Endodermal cell (in vitro differentiated cells): ENCODE measurements at regions not wholly inside any gene's neighbourhood (a gene's known extent, or its start where the extent isn't known, plus 50 kb on each side); places are given as distances from the start of the nearest gene placed in this dataset.

Experiments
- DNase-seq: peaks from one replicate; pipeline ENCODE4 v3.0.0-alpha.2; 2017
- H3K27ac ChIP-seq: 2 replicates; pipeline ENCODE4 v1.5.1; 2013; ENCODE audit warnings: mild to moderate bottlenecking, low read depth, low read length, moderate library complexity
- H3K27me3 ChIP-seq: 2 replicates; pipeline ENCODE4 v1.6.1; 2013; ENCODE audit warnings: mild to moderate bottlenecking, low read length, moderate library complexity; ENCODE audit not compliant: insufficient read depth, control insufficient read depth, poor library complexity, severe bottlenecking
- H3K36me3 ChIP-seq: 2 replicates; pipeline ENCODE4 v1.7.0; 2013; ENCODE audit warnings: mild to moderate bottlenecking, low read length, moderate library complexity; ENCODE audit not compliant: control insufficient read depth, insufficient read depth
- H3K4me1 ChIP-seq: one replicate; pipeline ENCODE4 v1.7.0; 2013; ENCODE audit warnings: low read length; ENCODE audit not compliant: control insufficient read depth, insufficient read depth
- H3K4me3 ChIP-seq: 2 replicates; pipeline ENCODE4 v1.5.1; 2013; ENCODE audit warnings: mild to moderate bottlenecking, low read length, moderate library complexity
- H3K9ac ChIP-seq: 2 replicates; pipeline ENCODE4 v1.6.1; 2013; ENCODE audit warnings: mild to moderate bottlenecking, low read length, moderate library complexity; ENCODE audit not compliant: poor library complexity, severe bottlenecking; ENCODE audit errors: extremely low read depth
- H3K9me3 ChIP-seq: 2 replicates; pipeline ENCODE4 v1.6.1; 2013; ENCODE audit warnings: mild to moderate bottlenecking, low read length, moderate library complexity; ENCODE audit not compliant: control insufficient read depth
- H3K27ac Mint-ChIP-seq: 2 replicates; pipeline ENCODE4 v1.8.0; 2020; ENCODE audit warnings: mixed read lengths
- H3K27me3 Mint-ChIP-seq: 2 replicates; pipeline ENCODE4 v1.8.0; 2021; ENCODE audit warnings: mild to moderate bottlenecking, mixed read lengths; ENCODE audit not compliant: insufficient read depth
- H3K36me3 Mint-ChIP-seq: 2 replicates; pipeline ENCODE4 v1.8.0; 2020; ENCODE audit warnings: low read depth, mixed read lengths
- H3K4me1 Mint-ChIP-seq: 2 replicates; pipeline ENCODE4 v1.8.0; 2020; ENCODE audit warnings: mixed read lengths
- H3K4me3 Mint-ChIP-seq: 2 replicates; pipeline ENCODE4 v1.8.0; 2020; ENCODE audit warnings: mild to moderate bottlenecking, moderate library complexity, mixed read lengths
- H3K9me3 Mint-ChIP-seq: 2 replicates; pipeline ENCODE4 v1.8.0; 2020; ENCODE audit warnings: mild to moderate bottlenecking, mixed read lengths
- WGBS, 2 experiments: methylation state at CpG; one replicate each; pipeline versions ENCODE4 v1.1.5 to v1.1.7; 2013; ENCODE audit warnings: missing lambda C conversion rate in 2 of 2, mixed read lengths in 1 of 2; ENCODE audit not compliant: insufficient coverage in 1 of 2, insufficient read length in 1 of 2; 5-methylcytosine and 5-hydroxymethylcytosine counted together
- TF ChIP-seq, protein P1 (sequence below): fragments of 200-600 bp; sonication (generic); conservative IDR thresholded peaks from 2 replicates; pipeline ENCODE4 v1.5.0; 2021; ENCODE audit warnings: antibody characterized with exemption, mild to moderate bottlenecking

DNA sequence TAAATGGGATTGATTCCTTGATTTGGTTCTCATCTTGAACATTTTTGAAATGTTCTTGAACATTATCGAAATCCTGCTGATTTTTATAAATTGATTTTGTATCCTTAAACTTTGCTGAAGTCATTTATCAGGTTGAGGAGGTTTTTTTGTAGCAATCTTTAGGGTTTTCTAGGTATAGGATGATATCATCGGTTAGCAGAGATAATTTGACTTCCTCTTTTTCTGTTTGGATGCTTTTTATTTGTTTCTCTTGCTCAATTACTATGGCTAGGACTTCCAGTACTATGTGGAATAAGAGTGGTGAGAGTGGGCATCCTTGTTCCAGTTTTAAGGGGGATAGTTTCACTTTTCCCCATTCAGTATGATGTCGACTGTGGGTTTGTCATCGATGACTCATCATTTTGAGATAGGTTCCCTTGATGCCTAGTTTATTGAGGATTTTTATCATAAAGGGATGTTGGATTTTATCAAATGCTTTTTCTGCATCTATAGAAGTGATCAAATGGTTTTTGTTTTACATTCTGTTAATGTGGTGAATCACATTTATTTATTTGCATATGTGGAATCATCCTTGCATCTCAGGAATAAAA, 201.5 kb upstream of the ZSWIM2 start:
- Histone ChIP-seq H3K9me3 (no peaks in the 10 kb centered on the region), H3K36me3 (no peaks in the 10 kb centered on the region), H3K27ac (no peak overlapping the region), H3K9ac (no peak overlapping the region), H3K4me1 (no peaks in the 10 kb centered on the region), H3K4me3 (no peak overlapping the region), H3K27me3 (no peaks in the 10 kb centered on the region)
- Mint-ChIP-seq H3K4me1 (no peaks in the 10 kb centered on the region), H3K27ac (no peak overlapping the region), H3K9me3 (no peaks in the 10 kb centered on the region), H3K36me3 (no peaks in the 10 kb centered on the region), H3K4me3 (no peak overlapping the region), H3K27me3 (no peaks in the 10 kb centered on the region)
- WGBS, 2 experiments: 87 to 95% methylated on average over 4 of the region's 4 CpGs
- TF ChIP-seq, protein P1, sequence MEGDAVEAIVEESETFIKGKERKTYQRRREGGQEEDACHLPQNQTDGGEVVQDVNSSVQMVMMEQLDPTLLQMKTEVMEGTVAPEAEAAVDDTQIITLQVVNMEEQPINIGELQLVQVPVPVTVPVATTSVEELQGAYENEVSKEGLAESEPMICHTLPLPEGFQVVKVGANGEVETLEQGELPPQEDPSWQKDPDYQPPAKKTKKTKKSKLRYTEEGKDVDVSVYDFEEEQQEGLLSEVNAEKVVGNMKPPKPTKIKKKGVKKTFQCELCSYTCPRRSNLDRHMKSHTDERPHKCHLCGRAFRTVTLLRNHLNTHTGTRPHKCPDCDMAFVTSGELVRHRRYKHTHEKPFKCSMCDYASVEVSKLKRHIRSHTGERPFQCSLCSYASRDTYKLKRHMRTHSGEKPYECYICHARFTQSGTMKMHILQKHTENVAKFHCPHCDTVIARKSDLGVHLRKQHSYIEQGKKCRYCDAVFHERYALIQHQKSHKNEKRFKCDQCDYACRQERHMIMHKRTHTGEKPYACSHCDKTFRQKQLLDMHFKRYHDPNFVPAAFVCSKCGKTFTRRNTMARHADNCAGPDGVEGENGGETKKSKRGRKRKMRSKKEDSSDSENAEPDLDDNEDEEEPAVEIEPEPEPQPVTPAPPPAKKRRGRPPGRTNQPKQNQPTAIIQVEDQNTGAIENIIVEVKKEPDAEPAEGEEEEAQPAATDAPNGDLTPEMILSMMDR: no peak
- DNase-seq: no peak

DNA sequence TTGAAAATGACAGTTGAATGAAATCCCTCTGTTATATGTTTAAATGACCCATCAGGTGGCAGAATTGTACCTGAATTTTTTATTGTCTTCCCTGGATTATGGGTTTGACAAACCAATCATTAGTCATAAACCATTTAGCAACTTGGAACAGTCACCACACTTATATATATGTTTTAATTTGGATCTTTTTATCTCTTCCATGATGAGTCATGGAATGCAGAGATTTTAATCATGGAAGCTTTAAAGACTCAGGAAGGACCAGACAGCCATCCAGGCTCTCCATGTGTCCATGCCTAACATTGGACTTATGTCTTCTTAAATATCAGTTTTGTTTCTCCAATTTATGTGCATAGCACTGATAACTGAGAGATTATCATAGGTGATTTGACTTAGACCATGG, 188.3 kb upstream of the ZSWIM2 start:
- Histone ChIP-seq H3K4me1 (no peaks in the 10 kb centered on the region), H3K9me3 (peaks cover 7% of the 10 kb centered on the region), H3K27me3 (no peaks in the 10 kb centered on the region), H3K36me3 (no peaks in the 10 kb centered on the region), H3K9ac (no peak overlapping the region), H3K27ac (no peak overlapping the region), H3K4me3 (no peak overlapping the region)
- TF ChIP-seq, protein P1: no peak
- Mint-ChIP-seq H3K36me3 (no peaks in the 10 kb centered on the region), H3K4me1 (peaks cover 6% of the 10 kb centered on the region), H3K4me3 (no peak overlapping the region), H3K27me3 (peaks cover 3% of the 10 kb centered on the region), H3K27ac (no peak overlapping the region), H3K9me3 (peaks cover 3% of the 10 kb centered on the region)
- DNase-seq: no peak

DNA sequence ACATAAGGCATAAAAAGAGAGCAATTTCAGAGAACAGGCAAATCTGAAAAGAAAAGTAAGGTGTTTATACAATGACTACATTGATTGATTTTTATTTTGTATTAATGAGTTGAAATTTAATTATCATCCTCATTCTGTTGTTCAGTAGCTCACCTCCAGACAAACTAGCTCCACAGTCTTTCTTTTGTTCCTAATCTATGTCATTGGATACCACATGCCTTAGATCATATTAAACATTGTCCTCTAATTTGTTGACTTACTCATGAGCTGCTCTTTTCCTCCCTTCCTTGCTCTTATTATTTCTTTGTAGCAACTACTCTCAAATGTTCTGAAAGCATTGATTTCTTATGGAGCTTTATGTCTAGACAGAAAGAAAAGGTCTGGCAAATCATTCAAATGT, 185.5 kb upstream of the ZSWIM2 start:
- Histone ChIP-seq H3K27ac (no peak overlapping the region), H3K27me3 (no peaks in the 10 kb centered on the region), H3K4me1 (no peaks in the 10 kb centered on the region), H3K36me3 (no peaks in the 10 kb centered on the region), H3K9ac (no peak overlapping the region), H3K9me3 (no peaks in the 10 kb centered on the region), H3K4me3 (no peak overlapping the region)
- Mint-ChIP-seq H3K4me1 (peaks cover 1% of the 10 kb centered on the region), H3K9me3 (no peaks in the 10 kb centered on the region), H3K27me3 (no peaks in the 10 kb centered on the region), H3K27ac (no peak overlapping the region), H3K36me3 (no peaks in the 10 kb centered on the region), H3K4me3 (no peak overlapping the region)
- DNase-seq: no peak
- TF ChIP-seq, protein P1: no peak
